ENCODE measurements at regions not wholly inside any gene's neighbourhood (a gene's known extent, or its start where the extent isn't known, plus 50 kb on each side); places are given as distances from the start of the nearest gene placed in this dataset.
"Not testable (repeated sequence)": the region's sequence is repeated elsewhere in the genome, so short reads cannot be mapped to it uniquely, and the experiment has no call there.

DNA sequence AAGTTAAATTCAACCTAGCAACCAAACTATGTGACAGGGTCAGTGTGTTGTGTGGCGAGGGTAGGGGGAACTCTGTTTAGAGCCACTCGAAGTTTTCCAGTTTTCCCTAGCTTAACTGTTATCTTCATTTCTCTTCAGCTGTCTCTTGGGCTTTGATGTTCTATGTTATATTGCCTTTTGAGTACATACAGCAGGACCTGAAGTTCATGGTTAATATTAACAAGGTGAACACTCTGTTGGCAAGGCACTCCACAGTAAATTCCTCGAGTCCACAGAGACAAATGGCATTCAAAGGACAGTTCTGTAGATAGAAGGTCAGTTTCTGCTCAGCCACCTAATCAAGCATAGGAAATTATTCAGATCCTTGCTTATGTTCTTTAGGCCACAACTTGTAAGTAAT is 147.9 kb upstream of the DPH6 start:
- TF ChIP-seq, protein P1, sequence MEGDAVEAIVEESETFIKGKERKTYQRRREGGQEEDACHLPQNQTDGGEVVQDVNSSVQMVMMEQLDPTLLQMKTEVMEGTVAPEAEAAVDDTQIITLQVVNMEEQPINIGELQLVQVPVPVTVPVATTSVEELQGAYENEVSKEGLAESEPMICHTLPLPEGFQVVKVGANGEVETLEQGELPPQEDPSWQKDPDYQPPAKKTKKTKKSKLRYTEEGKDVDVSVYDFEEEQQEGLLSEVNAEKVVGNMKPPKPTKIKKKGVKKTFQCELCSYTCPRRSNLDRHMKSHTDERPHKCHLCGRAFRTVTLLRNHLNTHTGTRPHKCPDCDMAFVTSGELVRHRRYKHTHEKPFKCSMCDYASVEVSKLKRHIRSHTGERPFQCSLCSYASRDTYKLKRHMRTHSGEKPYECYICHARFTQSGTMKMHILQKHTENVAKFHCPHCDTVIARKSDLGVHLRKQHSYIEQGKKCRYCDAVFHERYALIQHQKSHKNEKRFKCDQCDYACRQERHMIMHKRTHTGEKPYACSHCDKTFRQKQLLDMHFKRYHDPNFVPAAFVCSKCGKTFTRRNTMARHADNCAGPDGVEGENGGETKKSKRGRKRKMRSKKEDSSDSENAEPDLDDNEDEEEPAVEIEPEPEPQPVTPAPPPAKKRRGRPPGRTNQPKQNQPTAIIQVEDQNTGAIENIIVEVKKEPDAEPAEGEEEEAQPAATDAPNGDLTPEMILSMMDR (IDR thresholded peaks at IDR 0.05), result no peak
- TF ChIP-seq ZFX (IDR thresholded peaks at IDR 0.05; ENCODE audit: borderline replicate concordance), result no peak
- no peak overlapping the region for H3K27ac ChIP-seq

DNA sequence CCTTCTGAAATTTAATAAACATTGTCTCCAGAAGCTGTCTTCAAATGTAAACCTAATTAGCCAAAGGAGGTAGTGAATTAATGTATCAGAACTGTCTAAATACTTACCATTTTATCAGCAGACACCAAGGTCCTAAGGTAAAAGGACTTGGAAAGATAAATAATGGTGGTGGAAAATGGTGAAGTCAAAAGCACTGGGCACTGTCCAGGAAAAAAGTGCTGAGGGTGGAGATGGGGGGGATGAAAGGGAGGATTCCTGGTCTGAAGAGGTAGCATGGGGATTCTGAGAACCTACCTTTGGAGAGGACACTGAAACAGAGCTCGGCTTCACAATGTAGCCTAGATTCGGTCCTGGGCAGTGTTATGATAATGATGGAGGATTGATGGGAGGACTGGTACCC is 149.0 kb upstream of the DPH6 start:
- no peak overlapping the region for H3K27ac ChIP-seq
- TF ChIP-seq ZFX (IDR thresholded peaks at IDR 0.05; ENCODE audit: borderline replicate concordance), result no peak
- TF ChIP-seq, protein P1 (IDR thresholded peaks at IDR 0.05), result no peak

DNA sequence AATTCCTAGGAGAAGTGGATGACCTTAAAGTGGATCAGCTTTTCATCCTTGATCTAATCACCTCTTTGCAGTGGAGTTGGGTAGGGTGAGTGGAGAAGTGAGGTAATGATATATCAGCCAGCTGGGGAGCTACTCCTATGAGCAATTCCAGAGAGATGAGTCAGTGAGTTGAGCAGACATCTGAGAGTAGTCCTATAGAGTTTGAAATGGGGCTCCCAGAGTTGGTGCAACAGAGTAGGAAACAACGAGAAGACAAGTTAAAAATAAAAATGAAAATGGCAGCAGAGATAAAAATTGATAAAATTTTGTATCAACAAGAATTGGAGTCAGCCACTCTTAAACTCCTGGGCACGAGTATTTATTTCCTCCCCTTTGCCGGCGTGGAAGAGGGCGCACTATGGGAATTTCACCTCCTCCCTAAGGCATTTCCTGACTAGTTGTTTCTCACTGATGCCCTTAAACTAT is 150.8 kb upstream of the DPH6 start:
- TF ChIP-seq, protein P1 (IDR thresholded peaks at IDR 0.05), result no peak
- TF ChIP-seq ZFX (IDR thresholded peaks at IDR 0.05; ENCODE audit: borderline replicate concordance), result no peak
- H3K27ac ChIP-seq, result no peak overlapping the region

DNA sequence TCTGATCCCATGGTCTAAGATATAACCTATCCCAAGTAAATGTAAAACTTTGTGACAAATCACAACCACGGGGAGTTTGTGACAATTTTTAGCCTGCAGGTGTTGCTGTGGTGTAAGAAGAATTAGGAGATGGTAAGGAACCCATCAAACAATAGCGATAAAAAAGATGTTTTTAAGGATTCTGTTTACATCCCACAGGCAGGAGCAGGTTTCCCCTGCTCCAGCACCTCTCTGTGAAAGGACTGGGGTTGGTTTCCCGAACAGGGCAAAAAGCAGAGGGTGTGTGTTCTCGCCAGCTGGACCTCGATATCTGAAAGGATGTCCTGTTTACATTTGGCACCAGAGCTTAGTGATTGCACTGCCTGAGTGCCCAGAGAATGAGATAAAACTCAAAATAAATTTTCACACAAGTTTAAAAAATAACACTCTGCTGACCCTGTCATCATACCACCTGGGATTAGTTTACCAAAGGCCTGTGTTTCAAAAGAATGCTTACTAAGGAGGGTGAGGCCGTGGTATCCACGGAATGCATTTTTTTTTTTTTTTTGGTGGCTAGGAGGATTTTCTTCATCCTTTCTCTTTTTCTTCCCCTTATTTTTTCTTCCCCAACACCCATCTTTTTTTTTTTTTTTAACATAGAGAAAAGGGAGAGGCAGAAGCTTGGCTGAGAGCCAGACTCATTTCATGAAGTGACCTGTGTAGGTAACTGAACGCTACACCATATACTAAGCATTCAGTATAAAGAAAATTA is 151.8 kb upstream of the DPH6 start:
- H3K27ac ChIP-seq, result no peak overlapping the region
- TF ChIP-seq ZFX (IDR thresholded peaks at IDR 0.05; ENCODE audit: borderline replicate concordance), result no peak
- TF ChIP-seq, protein P1 (IDR thresholded peaks at IDR 0.05), result no peak

DNA sequence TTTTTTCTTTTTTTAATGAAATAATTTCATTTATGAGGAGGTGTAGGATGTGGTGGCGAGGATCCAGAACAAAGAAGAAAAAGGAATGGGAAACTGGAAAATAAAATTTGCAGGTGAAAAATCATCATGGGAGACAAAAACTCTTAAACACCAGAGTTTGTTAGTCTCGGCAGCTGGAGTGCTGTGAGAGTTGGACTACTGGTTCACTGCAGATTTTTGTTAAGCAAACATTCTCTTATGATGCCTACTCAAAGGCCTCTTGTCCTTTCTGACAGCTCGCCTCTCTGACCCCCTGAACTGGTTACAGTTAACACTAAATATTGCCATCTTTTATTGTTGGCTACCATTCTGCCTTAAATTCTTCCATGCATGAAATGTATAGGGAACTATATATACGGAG is 152.4 kb upstream of the DPH6 start:
- TF ChIP-seq ZFX (IDR thresholded peaks at IDR 0.05; ENCODE audit: borderline replicate concordance), result no peak
- TF ChIP-seq, protein P1 (IDR thresholded peaks at IDR 0.05), result no peak
- H3K27ac ChIP-seq, result no peak overlapping the region

DNA sequence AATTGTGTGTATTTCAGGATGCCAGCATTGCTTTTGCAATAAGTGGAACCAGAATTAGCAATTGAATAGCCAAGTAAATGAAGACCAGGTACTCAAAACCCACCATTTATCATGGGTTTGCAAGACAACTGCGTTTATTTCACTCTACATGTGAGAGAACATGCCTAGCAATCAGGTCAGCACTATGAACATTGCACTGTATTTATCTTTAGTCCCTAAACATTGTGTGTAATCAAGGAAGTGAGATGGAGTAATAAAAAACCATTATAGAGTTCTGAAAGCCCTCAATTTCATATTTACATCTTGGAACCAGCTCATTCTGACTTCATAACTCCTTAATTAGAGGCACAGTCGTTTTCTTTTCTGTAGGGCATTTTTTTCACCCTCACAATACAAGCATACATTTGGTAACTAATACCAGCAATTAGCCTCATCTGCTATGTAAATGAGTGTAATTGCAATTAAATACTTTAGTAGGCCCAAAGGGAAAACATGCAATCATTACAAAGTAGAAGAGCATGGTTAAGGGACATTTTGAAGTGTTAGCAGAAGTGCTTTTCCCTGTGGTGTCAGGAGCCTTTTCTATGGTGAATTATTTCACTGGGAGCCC is 153.1 kb upstream of the DPH6 start:
- H3K27ac ChIP-seq, result no peak overlapping the region
- TF ChIP-seq, protein P1 (IDR thresholded peaks at IDR 0.05), result no peak
- no peak for TF ChIP-seq ZFX (IDR thresholded peaks at IDR 0.05; ENCODE audit: borderline replicate concordance)

DNA sequence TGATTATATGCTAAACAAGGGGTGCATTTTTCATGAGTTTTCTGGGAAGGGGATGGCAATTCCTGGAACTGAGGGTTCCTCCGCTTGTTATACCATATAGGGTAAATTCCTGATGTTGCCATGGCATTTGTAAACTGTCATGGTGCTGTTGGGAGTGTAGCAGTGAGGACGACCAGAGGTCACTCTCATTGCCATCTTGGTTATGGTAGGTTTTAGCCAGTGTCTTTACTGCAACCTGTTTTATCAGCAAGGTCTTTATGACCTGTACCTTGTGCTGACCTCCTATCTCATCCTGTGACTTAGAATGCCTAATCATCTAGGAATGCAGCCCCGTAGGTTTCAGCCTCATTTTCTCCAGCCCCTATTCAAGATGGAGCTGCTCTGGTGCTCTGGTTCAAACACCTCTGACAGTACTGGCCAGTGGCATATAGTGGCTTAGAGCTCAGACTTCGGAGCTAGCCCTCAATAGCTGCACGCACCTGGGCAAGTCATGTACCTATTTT is 154.2 kb upstream of the DPH6 start:
- H3K27ac ChIP-seq, result not testable (repeated sequence)

Measured in 22Rv1 (cell line).